ENCODE measurements at regions not wholly inside any gene's neighbourhood (a gene's known extent, or its start where the extent isn't known, plus 50 kb on each side); places are given as distances from the start of the nearest gene placed in this dataset.

GRCh38 chr17:33664116-33664840, 371.2 kb upstream of the ASIC2 start:
- TF ChIP-seq, protein P1, sequence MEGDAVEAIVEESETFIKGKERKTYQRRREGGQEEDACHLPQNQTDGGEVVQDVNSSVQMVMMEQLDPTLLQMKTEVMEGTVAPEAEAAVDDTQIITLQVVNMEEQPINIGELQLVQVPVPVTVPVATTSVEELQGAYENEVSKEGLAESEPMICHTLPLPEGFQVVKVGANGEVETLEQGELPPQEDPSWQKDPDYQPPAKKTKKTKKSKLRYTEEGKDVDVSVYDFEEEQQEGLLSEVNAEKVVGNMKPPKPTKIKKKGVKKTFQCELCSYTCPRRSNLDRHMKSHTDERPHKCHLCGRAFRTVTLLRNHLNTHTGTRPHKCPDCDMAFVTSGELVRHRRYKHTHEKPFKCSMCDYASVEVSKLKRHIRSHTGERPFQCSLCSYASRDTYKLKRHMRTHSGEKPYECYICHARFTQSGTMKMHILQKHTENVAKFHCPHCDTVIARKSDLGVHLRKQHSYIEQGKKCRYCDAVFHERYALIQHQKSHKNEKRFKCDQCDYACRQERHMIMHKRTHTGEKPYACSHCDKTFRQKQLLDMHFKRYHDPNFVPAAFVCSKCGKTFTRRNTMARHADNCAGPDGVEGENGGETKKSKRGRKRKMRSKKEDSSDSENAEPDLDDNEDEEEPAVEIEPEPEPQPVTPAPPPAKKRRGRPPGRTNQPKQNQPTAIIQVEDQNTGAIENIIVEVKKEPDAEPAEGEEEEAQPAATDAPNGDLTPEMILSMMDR (IDR thresholded peaks at IDR 0.05): no peak
- no peak for TF ChIP-seq POLR2A (IDR thresholded peaks at IDR 0.05)

Measured in Peyer's patch (tissue), 4 donors.